Muscle of back (tissue), 3 donors: ENCODE measurements at regions not wholly inside any gene's neighbourhood (a gene's known extent, or its start where the extent isn't known, plus 50 kb on each side); places are given as distances from the start of the nearest gene placed in this dataset.

ENCODE experiments used
- DNase-seq, 3 donors: peaks; one replicate each; pipeline versions ENCODE4 v3.0.0 to v3.0.0-alpha.2; 2013

DNA sequence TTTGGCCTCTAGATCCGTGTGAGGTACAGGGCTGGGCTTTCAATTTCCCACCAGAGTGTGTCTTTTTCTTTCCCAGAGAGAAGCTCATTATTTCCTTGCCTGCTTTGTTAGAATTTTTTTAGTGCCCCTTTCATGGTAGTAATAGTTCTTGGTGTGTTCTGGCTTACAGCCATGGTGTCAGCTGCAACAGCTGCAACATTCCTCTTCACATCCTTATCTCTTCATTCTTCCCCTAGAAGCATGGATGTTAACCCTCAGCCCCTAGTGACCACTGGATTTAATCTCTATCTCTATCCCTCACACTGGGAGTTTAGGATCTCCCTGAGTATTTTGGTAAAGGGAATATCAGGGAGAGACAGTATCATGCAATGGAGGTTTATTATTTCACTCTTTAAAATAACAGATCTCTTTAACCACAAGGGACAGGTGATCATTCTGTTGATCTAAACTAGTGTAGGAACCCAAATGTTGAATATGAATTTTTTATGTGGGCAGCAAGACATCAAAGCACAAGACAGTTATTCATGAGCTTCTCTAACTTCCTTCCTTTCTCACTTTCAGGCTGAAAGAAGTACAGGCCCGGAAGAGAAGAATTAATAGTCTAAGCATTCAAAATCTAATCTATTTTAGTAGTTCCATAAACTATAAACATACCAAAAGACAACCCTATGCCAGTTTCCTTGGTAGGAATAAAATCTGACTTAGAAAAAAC lies 160.2 kb downstream of the FAM170A start:
- DNase-seq = peak; percentile 7 to 45 (median 12)

DNA sequence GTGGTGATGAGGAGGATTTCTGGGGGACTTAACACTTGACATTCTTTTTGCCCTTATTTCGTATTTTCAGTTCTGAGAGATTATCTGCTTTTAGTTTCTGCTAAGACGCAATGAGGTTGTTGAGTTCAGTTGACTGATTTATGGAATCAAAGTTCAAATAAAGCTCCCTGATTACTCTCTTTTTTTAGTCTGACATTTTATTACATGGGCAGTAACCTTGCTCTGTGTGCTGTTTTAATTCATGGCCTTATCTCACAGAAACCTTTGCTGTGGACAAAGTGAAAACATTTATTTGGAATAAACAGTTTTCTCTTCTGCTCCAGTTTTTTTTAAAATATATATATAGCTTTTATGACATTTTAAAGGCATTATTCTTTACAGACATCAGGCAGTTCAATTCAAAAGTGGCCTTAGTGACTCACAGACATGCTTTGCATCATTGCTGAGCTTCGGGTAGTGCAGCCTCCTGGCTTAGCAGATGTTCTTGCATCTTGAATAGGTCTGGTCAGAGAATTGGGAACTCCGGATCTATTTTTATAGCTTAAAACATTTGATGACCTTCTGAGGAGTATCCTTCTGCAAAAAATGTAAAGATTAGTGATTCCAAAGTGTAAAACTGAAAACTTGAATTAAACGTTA lies 162.9 kb downstream of the FAM170A start:
- DNase-seq = no peak

DNA sequence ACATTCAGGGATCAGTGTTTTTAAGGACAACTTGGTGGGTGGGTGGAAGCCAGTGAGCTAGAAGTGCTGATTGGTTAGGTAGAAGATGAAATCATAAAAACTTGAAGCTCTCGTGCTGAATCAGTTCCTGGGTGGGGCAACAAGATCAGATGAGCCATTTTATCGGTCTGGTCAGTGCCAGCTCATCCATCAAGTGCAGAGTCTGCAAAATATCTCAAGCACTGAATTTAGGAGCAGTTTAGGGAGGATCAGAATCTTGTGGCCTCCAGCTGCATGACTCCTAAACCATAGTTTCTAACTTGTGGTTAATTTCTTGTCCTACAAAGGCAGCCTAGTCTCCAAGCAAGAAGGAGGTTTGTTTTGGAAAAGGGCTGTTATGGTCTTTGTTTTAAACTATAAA lies 166.4 kb downstream of the FAM170A start:
- no peak for DNase-seq

DNA sequence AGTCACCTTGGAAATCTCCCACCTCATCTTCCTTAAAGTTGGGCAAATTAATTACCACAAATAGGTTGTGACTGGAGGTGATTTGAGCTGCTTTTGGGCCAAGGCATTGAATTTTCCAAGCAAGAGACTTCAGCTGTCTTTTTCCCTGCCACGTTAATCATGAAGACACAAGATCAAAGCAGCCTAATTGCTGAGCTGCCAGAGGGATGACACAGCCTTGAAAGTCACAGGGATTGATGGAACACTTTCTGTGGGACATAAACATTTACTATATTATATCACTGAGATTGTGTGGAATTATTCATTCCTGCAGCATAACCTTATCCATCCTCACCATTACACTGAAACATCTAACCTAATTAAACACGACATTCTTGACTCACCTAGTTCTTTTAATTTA lies 172.2 kb downstream of the FAM170A start:
- no peak for DNase-seq

DNA sequence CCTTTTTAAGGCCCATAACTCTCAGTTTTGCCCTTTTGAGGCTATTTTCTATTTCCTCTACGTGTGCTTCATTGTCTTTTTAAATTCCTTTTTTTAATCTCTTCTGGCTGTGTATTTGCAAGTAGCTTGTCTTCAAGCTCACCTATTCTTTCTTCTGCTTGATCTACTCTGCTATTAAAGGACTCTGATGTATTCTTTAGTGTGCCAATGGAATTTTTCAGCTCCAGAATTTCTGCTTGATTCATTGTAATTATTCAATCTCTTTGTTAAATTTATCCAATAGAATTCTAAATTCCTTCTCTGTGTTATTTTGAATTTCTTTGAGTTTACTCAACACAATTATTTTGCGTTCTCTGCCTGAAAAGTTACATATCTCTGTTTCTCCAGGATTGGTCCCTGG lies 178.7 kb downstream of the FAM170A start:
- no peak for DNase-seq

DNA sequence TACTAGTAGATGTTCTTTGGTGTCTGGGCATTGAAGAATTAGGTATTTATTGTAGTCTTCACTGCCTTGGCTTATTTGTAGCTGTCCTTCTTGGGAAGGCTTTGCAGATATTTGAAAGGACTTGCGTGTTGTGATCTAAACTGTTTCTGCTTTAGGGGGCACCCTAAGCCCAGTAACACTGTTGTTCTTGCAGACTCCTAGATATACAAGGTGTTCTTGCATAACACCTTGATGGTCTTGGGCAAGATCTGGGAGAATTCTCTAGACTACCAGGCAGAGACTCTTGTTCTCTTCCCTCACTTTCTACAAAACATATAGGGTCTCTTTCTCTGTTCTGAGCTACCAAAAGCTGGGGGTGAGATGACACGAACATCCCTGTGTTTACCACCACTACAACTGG lies 179.1 kb downstream of the FAM170A start:
- no peak for DNase-seq

DNA sequence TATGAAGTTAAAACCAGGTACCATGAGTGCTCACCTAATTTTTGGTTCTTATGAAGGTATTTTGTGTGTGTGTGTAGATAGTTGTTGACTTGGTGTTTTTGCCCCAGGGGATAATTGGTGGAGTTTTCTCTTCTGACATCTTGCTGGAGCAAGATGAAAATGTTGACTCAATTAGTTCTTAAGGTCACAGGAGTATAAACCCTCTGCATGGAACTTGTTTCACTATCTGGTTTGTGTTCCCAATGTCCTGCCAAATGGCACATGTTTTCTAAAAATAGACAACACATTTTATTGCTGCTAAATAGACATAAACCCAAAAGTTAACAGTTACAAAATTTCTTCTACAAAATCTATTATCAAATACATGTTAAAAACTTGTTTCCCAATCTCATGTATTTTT lies 180.9 kb downstream of the FAM170A start:
- DNase-seq = no peak

DNA sequence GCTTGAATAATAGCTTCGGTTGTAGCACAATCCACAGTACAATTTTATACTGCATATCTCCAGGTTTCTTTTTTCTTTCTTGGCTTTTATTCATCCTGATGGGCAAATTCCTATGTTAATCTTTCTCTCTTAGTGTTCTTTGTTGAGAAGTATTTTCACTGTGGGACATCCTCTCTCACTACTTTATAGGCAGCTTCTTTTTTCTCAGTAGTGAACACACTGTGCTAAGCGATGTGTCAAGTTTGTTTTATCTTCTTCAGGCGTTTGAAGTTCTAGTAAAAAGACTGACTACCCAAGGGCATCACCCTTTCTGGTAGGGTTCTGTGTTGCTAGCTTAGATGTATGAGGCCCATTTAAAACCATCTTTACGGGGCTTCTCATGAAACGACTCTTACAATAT lies 182.1 kb downstream of the FAM170A start:
- no peak for DNase-seq

DNA sequence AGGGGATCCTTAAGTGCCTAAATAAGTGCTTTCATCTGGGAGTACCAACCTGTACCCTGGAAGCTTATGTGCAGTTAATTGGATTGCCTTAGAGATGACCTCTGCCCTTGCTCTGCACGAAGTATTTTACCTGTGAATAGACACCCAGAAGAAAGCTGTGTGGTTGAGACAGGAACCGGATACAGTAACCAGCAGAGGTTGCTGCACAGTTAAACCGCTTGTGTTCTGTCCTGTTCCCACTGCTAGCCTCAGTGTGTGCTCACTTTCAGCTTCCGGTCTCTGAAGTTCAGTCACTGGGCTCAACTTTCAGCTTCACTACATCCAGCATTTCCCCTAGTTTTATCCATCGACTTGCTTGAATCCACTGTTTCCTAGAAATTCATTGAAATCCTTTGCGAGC lies 185.3 kb downstream of the FAM170A start:
- DNase-seq = no peak

DNA sequence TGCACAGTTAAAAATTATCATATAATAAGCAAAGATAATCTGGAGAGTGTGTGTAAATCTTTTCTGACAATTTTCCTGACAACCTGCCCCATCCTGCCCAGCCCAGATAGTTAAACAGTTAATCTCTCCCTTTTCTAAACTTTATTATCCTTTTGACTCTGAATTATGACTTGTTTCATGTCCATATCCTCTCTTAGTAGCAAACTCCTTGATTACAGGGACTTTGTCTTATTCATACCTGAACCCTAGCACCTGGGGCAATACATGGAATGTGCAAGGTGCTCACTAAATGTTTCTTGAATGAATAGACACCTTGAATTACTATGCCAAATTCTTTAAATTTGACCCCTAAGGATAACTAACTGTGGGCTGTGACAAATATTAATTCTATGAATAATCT lies 186.7 kb downstream of the FAM170A start:
- DNase-seq = no peak

DNA sequence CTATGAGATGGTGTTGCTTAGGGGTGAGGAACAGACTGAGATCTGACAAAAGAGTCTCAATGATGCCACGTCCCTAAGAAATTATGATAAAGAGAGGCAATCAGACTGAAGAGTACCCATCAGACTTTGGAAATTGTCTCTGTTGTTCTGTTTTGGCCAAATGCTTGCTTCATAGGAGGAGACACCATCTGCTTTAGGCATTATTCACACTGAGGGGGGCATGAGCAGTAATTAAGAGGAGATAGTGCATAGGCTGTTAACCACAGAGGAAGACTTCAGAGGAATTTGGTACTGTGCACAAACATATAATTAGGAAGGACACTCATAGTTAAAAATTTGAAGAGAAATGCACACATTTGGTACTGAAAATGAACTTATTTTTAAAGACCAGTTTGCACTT lies 190.7 kb downstream of the FAM170A start:
- no peak for DNase-seq

DNA sequence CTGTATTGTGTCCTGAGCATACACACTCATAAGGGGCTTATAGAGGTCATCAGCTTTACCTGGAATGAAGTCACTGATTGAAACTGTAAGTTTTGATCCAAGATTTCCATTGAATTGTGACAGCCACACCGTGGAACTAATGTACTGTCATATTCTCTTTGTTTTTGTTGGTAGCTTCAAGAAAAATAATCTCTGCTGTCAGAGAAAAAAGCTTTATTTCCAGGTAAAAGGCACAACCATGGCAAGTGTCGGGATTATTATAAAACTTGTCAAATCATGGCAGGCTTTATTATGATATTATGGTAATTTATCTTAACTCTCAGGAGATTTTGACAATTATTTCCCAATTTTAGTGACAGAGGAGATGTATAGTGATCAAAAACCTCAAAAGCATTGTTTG lies 191.2 kb downstream of the FAM170A start:
- DNase-seq = no peak

DNA sequence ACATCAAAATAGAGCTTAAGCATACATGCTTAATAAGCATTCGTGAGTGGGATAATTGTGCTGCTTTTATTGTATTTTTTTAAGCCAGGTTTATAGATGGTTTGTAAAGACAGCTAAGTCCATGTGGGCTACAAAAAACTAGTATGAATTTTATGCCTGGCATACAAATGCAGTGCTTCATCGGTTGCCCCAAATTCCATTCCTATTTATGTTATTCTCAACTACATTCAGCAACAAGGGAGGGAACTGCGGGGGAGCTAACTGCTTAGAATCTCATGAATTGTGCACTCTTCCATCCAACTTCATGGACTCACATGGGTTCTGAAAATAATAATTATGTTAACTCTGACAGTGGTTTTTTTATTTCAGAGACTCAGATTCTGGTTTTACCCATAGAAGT lies 199.2 kb downstream of the FAM170A start:
- DNase-seq = no peak

DNA sequence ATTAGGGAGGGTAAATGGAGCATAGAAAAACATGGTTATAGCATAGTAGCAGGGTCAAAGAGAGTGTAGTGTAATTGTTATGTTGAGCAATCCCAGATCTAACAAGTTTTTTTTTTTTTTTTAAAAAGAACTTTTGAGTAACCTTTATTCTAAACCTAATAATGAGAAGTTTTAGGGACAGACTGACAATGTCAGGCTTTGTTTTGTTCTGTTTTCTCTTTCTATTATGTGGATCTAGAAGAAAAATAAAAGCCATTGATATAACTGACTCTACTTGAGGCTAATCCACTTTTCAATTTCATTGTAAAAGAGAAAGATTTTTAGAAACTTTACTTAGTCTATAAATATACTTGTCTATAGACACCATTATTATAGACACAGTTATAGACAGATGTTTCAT lies 200.0 kb downstream of the FAM170A start:
- no peak for DNase-seq

DNA sequence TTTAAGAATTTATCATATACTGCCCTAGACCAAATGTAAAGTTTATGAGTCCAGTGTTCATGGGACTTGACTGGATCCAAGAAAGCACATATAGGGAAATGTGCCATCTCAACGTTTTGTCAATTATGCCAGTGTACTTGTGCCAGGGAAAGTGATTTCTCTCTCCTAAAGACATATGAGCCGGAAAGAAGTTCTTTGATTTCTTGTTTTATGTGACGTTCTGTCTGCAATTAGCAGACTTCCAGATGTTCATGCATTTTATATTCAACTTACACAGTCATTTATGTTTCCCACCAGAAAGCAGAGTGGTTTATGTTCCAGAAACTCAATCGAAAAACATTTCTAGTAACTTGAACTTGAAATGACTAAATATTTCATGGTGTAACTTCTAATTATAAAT lies 203.8 kb downstream of the FAM170A start:
- peak in 1 of 3 donors; percentile 2 for DNase-seq

DNA sequence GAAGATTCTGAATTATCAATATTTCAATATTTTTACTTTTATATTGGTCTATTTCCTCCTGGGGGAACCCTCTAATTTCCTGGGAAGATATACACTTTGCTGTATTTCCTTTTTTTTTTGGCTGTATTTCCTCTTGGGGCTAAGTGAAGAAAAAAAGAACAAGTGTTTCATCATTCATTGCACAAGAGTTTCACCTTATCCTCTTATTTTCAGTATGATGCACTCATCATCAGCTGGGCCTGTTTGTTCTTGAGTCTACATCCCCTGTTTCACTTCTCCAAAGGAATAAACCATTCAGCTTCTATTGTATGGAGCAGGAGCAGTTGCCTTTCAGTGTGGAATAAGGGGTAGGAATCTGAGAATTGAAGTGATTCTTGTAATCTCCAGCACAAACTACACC lies 210.8 kb downstream of the FAM170A start:
- DNase-seq = no peak

DNA sequence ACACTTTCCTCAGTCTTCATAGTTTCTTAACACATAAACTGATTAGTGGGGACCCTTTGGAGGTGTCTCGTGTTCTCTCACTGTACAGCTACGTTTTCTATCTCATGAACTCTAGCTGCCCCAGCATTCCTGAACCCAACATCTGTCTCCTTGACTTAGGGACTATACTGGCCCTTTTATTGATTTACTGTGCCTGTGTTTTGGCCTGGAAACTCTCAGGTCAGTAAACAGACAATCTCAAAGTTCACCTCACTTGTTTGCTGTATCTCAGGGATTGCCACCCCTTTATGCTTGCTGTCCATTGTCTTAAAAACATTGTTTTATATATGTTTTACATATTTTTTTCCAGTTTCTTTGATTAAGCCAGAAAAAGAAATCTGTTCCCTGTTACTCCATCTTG lies 222.8 kb downstream of the FAM170A start:
- no peak for DNase-seq

DNA sequence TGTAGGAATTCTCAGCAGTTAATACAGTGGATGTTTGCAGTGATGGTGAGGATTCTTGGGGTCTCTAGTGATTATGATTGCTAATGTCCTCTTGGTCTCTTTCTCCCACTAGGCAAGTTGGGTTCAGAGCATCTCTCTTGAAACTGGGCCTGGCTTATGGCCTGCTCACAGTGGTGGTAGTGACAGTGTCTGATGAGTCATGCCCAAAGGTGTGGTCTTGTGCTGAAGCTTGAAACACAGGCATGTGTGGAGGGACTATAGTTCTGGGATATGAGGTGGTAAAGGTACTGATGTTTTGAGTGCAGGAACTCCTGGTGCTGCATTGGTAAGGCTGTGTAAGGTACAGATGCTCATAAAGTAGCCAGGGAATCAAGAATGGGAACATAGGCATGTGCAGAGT lies 231.1 kb downstream of the FAM170A start:
- DNase-seq = no peak

DNA sequence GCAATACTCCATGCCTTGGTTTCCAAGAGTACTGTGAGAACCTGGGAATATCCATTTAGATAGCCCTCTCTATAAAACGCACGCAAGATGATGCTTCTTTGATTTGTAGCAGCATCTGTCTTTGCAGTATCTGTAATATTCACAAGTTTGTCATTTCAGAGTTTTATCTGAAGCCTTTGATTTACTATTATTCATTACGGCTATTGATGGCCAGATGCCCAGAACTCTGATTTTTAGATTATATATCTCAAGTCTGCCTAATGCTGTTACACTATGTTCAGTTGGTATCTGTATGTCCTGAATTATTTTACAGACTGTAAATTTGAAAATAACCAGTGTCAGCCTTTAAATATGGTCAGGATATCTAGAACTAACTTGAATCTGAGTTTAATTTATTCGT lies 233.3 kb downstream of the FAM170A start:
- peak in 2 of 3 donors; percentile 0 to 6 for DNase-seq

DNA sequence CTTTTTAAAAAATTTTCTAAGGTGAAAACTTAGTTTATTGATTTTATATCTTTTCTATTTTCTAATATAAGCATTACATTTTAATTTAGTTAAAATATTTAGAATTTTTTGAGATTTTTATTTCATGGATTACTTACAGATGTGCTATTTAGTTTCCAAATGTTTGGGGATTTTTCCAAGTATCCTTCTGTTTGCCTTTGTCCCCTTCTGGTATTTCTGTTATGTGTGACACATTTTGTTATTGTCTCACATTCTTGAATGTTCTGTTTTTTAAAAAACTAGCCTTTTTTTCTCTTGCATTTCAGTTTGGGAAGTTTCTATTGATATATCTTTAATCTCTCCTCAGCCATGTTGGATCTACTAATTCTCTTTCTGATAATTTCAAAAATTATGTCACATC lies 234.9 kb downstream of the FAM170A start:
- DNase-seq = no peak

DNA sequence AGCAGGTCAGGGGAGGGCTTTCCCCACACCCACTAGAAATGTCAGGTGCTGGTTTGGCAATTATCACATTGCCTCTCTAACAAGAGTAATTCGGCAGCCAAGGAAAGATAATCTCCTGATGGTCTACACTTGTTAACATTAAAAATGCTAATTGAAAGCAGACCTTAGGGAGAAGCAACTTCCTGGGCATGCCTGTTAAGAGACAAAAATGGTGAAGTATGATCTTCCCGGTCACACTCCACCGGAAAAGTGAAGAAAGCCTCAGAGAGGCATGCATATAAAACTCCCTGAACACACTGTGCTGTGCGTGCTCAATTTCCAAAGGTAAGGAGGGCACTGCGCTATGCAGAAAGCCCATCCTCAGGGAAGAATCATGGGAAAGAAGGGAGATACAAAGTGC lies 244.3 kb downstream of the FAM170A start:
- no peak for DNase-seq

DNA sequence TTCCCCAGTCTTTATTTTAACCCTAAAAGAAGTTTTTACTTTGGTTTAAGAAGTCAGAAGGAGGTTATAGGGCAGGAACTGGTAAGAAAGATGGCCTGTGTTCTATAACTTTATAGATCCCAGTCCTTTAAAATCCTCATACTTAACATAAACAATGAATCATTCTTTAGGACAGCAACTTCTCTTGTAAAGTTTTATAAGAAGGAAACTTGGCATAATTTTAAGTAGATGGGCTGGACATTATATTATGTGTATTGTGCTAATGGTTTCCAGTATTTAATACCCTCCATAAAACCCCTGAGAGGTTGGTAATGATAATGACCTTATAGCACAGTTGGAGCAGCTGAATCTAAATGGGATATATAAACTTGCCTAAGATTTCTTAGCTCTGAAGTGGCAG lies 247.2 kb downstream of the FAM170A start:
- no peak for DNase-seq

DNA sequence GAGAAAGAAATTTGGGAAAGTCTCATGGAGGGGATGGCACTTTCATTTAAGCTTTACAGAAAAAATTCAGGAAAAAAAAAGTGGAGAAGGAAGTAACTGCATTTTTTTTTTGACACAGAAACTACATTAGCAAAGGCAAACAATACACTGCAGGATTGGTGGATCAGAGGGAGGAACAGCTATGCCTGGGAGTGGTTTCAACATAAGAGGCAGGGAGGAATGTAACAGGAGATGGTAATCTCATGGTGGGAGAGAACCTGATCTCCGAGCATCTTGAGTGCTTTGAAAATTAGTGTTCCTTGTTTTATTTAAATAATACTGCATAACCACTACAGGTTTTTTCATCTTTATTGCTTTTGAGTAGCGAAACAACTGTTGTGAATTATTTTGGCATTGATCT lies 249.4 kb downstream of the FAM170A start:
- no peak for DNase-seq

DNA sequence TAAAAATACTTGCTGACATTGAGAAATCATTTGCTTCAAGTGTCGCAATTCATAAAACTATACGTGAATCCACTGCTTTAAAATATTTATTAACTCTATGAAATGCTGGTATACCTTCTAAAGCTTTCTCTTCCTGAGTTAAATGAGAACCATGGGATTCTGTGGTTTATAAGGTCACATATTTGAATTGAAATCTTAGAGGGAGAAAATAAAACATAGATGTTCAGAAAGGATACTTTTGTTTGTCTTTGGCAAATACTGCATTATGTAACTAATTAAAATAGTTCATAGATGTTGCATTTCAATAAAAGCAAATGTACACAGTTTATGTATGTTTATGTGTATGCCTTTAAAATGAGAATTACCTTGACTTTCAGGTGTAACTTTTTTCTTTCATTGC lies 250.1 kb downstream of the FAM170A start:
- no peak for DNase-seq
